ENCODE measurements at regions not wholly inside any gene's neighbourhood (a gene's known extent, or its start where the extent isn't known, plus 50 kb on each side); places are given as distances from the start of the nearest gene placed in this dataset.

- Histone ChIP-seq H3K27ac (ENCODE audit: control insufficient read depth, insufficient read depth) (no peak overlapping the region), H3K9ac (ENCODE audit: control insufficient read depth, insufficient read depth, low read length) (no peak overlapping the region), H3K79me2 (ENCODE audit: control insufficient read depth, insufficient read depth, low read length) (no peaks in the 10 kb centered on the region), H3K36me3 (ENCODE audit: control insufficient read depth in 2 of 2, insufficient read depth in 2 of 2, low read length in 1 of 2) (no peaks in the 10 kb centered on the region), H4K20me1 (ENCODE audit: control insufficient read depth, insufficient read depth) (no peaks in the 10 kb centered on the region), H3K4me1 (ENCODE audit: control insufficient read depth, insufficient read depth, low read length) (no peaks in the 10 kb centered on the region), H3K4me3 (no peak overlapping the region), H3K27me3 (replicated peaks in 1 of 2; ENCODE audit: control insufficient read depth in 2 of 2, insufficient read depth in 2 of 2, low read length in 1 of 2) (no peaks in the 10 kb centered on the region; a peak in 2 of 4 replicates), H3K4me2 (ENCODE audit: control insufficient read depth, insufficient read depth) (no peak overlapping the region), H3K9me3 (replicated peaks; ENCODE audit: control insufficient read depth, insufficient read depth, low read length) (no peaks in the 10 kb centered on the region), H2AFZ (ENCODE audit: control insufficient read depth, low read depth, low read length) (no peak overlapping the region)
- 5% methylated on average over 7 of the region's 7 CpGs for WGBS (ENCODE audit: insufficient coverage, insufficient replicate concordance, low lambda C conversion rate, missing lambda C conversion rate)
- DNase-seq (ENCODE audit: low read depth, low spot score) = no peak
- no peak for ATAC-seq
- ChIA-PET RAD21 (ENCODE audit: unreplicated experiment) (no interaction called here), SMC1A (ENCODE audit: uncharacterized antibody, unreplicated experiment) (no interaction called here), CTCF (no interaction called here), POLR2A (no interaction called here)
- in situ Hi-C loops (cut with MboI) (no loop called here), intact Hi-C loops (cut with micrococcal nuclease; ENCODE audit: unreplicated experiment) (no loop called here)
- FAIRE-seq = no peak
- BruUV-seq (replicated peaks) = no TSS peak
- TF ChIP-seq HDAC6 (IDR thresholded peaks at IDR 0.05; ENCODE audit: unreplicated experiment) (no peak), SIN3A (IDR thresholded peaks at IDR 0.05; ENCODE audit: low read depth, low read length) (no peak), BCLAF1 (IDR thresholded peaks at IDR 0.05) (no peak), EGR1 (IDR thresholded peaks at IDR 0.05; ENCODE audit: borderline replicate concordance in 1 of 2, low read depth in 2 of 2, low read length in 2 of 2) (no peak), ZNF687 (IDR thresholded peaks at IDR 0.05) (no peak)
Observed at GRCh38 chrX:68994135-68994890, 165.5 kb downstream of the EFNB1 start.

Measured in GM12878 (cell line).